ENCODE measurements at regions not wholly inside any gene's neighbourhood (a gene's known extent, or its start where the extent isn't known, plus 50 kb on each side); places are given as distances from the start of the nearest gene placed in this dataset.

DNA sequence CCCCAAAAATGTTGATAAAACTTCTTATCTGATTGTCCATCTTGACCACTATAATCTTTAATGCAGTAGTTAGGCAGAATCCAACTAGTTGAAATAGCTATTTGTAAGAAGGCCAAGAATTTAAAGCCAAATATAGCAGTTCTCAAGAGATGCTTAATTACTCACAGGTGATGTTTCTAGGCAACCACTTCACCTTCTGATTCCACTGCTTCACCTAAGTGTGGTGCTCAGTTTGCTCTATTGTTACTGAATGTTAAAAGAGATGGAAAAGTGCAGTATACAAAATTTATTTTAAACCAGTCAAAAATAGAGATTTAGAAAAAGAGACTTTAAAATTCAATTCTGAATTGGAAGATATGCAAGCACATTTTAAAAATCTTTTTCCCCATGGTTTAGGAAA, 539.4 kb downstream of the ZNF804A start:
- Histone ChIP-seq H3K9me3 (ENCODE audit: control insufficient read depth, low read length) (no peaks in the 10 kb centered on the region), H3K4me3 (ENCODE audit: low read length) (no peak overlapping the region), H3K27me3 (ENCODE audit: control insufficient read depth, insufficient read depth, low read length, poor library complexity, severe bottlenecking) (no peaks in the 10 kb centered on the region), H3K27ac (ENCODE audit: low read depth, low read length) (no peak overlapping the region), H3K9ac (ENCODE audit: extremely low read depth, low read length, poor library complexity, severe bottlenecking) (no peak overlapping the region), H3K36me3 (ENCODE audit: control insufficient read depth, insufficient read depth, low read length) (no peaks in the 10 kb centered on the region), H3K4me1 (ENCODE audit: control insufficient read depth, insufficient read depth, low read length) (no peaks in the 10 kb centered on the region)
- H3K27ac Mint-ChIP-seq: no peak overlapping the region
- H3K27me3 Mint-ChIP-seq (ENCODE audit: insufficient read depth): no peaks in the 10 kb centered on the region
- H3K4me3 Mint-ChIP-seq: no peak overlapping the region
- no peak for TF ChIP-seq CTCF (conservative IDR thresholded peaks at IDR 0.05)
- no peak for DNase-seq
- no peaks in the 10 kb centered on the region for H3K4me1 Mint-ChIP-seq
- H3K9me3 Mint-ChIP-seq: peaks cover 6% of the 10 kb centered on the region
- no peaks in the 10 kb centered on the region for H3K36me3 Mint-ChIP-seq (ENCODE audit: low read depth)

- no peaks in the 10 kb centered on the region for H3K4me1 ChIP-seq (ENCODE audit: control insufficient read depth, insufficient read depth, low read length)
- no peak overlapping the region for H3K27ac ChIP-seq (ENCODE audit: low read depth, low read length)
- H3K9me3 ChIP-seq (ENCODE audit: control insufficient read depth, low read length): no peaks in the 10 kb centered on the region
- H3K36me3 ChIP-seq (ENCODE audit: control insufficient read depth, insufficient read depth, low read length): no peaks in the 10 kb centered on the region
- peaks cover 1% of the 10 kb centered on the region for H3K27me3 Mint-ChIP-seq (ENCODE audit: insufficient read depth)
- 93% methylated on average over 1 of the region's 1 CpG; no CpG with 5 or more reads in 1 of the 2 experiments for WGBS, 2 experiments (ENCODE audit: insufficient coverage in 1 of 2, insufficient read length in 1 of 2)
- peaks cover 3% of the 10 kb centered on the region for H3K4me1 Mint-ChIP-seq
- TF ChIP-seq CTCF (conservative IDR thresholded peaks at IDR 0.05): no peak
- H3K36me3 Mint-ChIP-seq (ENCODE audit: low read depth): no peaks in the 10 kb centered on the region
- no peaks in the 10 kb centered on the region for H3K9me3 Mint-ChIP-seq
- DNase-seq: no peak
- no peak overlapping the region for H3K27ac Mint-ChIP-seq
- H3K4me3 Mint-ChIP-seq: no peak overlapping the region
- H3K27me3 ChIP-seq (ENCODE audit: control insufficient read depth, insufficient read depth, low read length, poor library complexity, severe bottlenecking): no peaks in the 10 kb centered on the region
- no peak overlapping the region for H3K4me3 ChIP-seq (ENCODE audit: low read length)
- H3K9ac ChIP-seq (ENCODE audit: extremely low read depth, low read length, poor library complexity, severe bottlenecking): no peak overlapping the region
Observed at GRCh38 chr2:185142677-185143076, 544.3 kb downstream of the ZNF804A start.

DNA sequence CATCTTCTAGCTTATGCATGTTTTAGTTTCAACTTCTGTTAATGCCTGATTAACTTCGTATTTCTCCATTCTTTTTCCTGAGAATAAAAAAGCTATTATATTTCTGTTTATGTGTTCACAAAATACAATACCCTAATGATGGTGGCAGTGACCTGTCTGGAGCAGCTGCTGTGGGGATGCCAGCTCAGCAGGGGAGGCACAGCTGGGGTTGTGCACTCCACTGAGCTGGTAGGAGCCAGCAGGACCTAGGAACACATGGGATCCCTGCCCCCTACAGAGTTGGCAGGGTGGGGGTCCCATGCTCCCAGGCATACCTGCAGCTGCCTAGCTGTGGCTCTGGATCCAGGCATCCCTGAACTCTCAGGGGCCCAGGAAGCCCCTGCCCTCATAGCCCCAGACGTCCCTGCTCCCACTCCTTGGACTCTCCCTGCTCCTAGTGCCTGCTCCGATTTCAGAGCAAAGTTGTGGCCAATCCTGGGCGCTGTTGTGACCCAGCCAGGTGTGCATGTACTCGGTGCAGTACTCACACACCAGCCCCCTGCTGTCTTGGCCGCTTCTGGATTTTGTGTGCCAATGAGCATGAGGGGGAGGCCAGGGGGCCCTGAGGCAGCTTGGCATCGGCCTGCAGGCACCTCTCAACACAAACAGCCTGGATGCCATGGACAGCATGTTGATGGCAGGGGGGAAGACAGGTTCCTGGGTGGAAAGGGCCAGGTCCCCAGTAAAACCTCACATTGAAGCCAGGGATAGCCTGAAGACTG, 546.0 kb downstream of the ZNF804A start:
- no peak for TF ChIP-seq CTCF (conservative IDR thresholded peaks at IDR 0.05)
- H3K9me3 Mint-ChIP-seq: no peaks in the 10 kb centered on the region
- H3K9me3 ChIP-seq (ENCODE audit: control insufficient read depth, low read length): no peaks in the 10 kb centered on the region
- H3K27ac Mint-ChIP-seq: no peak overlapping the region
- no peaks in the 10 kb centered on the region for H3K36me3 ChIP-seq (ENCODE audit: control insufficient read depth, insufficient read depth, low read length)
- no peak overlapping the region for H3K27ac ChIP-seq (ENCODE audit: low read depth, low read length)
- no peaks in the 10 kb centered on the region for H3K36me3 Mint-ChIP-seq (ENCODE audit: low read depth)
- H3K4me1 Mint-ChIP-seq: peaks cover 3% of the 10 kb centered on the region
- no peak overlapping the region for H3K4me3 Mint-ChIP-seq
- H3K9ac ChIP-seq (ENCODE audit: extremely low read depth, low read length, poor library complexity, severe bottlenecking): no peak overlapping the region
- H3K27me3 Mint-ChIP-seq (ENCODE audit: insufficient read depth): peaks cover 1% of the 10 kb centered on the region
- no peaks in the 10 kb centered on the region for H3K4me1 ChIP-seq (ENCODE audit: control insufficient read depth, insufficient read depth, low read length)
- DNase-seq: no peak
- WGBS, 2 experiments (ENCODE audit: insufficient coverage in 1 of 2, insufficient read length in 1 of 2): 72 to 89% methylated on average over 2 to 7 of the region's 7 CpGs
- H3K4me3 ChIP-seq (ENCODE audit: low read length): no peak overlapping the region
- no peaks in the 10 kb centered on the region for H3K27me3 ChIP-seq (ENCODE audit: control insufficient read depth, insufficient read depth, low read length, poor library complexity, severe bottlenecking)
